ENCODE measurements at regions not wholly inside any gene's neighbourhood (a gene's known extent, or its start where the extent isn't known, plus 50 kb on each side); places are given as distances from the start of the nearest gene placed in this dataset.
"Not testable (repeated sequence)": the region's sequence is repeated elsewhere in the genome, so short reads cannot be mapped to it uniquely, and the experiment has no call there.

DNA sequence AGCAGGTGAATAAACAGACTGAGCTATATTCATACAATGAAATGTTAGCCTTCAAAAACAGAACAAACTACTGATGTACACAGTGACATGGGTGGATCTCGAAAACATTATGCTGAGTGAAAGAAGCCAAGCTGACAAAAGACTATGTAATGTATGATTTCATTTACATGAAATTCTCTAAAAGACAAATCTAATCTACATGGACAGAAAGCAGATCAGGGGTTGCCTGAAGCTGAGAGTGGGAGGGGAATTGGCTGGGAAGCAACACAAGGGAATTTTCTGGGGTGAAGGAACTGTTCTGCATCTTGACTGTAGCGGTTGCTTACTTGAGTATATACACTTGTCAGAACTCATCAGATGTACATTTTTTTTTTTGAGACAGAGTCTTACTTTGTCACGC, 121.7 kb upstream of the SVIL start:
- no peak for DNase-seq (ENCODE audit: low spot score)

- no peak for DNase-seq (ENCODE audit: low spot score)
Observed at GRCh38 chr10:29753283-29753682, 118.5 kb upstream of the SVIL start.

- DNase-seq (ENCODE audit: low spot score): no peak
Observed at GRCh38 chr10:29751684-29752083, 116.9 kb upstream of the SVIL start.

- no peak for DNase-seq (ENCODE audit: low spot score)
Observed at GRCh38 chr10:29751240-29751639, 116.5 kb upstream of the SVIL start.

DNA sequence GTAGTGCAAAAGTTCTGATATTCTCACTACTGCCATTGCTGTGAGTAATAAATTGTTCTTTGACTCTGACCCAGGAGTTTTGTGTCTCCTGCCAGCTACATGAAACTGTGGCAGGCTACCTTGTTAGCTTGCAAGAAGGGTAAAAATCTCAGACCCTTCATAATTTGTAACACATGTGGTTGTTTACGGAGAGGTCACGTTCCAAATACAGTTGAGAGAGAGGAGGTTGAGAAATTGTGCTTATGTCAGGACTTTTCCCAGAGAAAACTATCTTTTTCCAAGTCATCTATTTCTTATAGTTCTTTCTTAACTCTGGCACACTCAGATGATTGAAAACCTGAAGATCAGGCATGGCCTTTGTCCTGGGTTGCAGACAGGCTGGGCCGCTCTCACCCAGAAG, 114.4 kb upstream of the SVIL start:
- DNase-seq (ENCODE audit: low spot score): no peak

GRCh38 chr10:29748109-29748650, 113.4 kb upstream of the SVIL start:
- DNase-seq (ENCODE audit: low spot score): no peak

GRCh38 chr10:29746080-29746797, 111.5 kb upstream of the SVIL start:
- no peak for DNase-seq (ENCODE audit: low spot score)

DNA sequence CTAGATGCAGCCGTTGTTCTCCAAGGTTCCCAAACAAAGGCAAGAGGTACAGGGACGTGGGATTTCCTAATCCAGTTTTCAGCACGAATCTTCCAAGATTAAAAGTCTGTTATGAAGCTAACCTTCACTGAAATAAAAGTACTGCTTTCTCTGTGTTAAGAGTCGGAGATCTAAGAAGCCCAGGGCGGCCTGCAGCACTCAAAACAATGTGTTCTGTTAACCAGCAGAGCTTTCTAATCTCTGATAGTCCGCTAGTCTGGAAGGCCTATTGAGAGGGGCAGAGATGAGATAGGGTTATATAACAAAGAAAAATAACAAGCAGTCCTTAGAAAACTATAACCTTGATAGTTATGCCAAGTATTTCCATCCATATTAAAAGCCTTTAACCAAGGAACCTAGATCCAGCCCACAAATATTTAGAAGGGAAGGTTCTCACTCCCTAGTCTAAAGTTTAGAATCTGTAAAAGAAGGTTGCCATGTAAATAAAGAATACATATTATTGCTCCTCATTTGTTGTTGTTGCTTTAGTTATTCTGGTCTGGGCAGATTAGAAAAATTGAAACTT, 106.3 kb upstream of the SVIL start:
- DNase-seq (ENCODE audit: low spot score): no peak

- DNase-seq (ENCODE audit: low spot score): no peak
Observed at GRCh38 chr10:29738341-29738740, 103.6 kb upstream of the SVIL start.

DNA sequence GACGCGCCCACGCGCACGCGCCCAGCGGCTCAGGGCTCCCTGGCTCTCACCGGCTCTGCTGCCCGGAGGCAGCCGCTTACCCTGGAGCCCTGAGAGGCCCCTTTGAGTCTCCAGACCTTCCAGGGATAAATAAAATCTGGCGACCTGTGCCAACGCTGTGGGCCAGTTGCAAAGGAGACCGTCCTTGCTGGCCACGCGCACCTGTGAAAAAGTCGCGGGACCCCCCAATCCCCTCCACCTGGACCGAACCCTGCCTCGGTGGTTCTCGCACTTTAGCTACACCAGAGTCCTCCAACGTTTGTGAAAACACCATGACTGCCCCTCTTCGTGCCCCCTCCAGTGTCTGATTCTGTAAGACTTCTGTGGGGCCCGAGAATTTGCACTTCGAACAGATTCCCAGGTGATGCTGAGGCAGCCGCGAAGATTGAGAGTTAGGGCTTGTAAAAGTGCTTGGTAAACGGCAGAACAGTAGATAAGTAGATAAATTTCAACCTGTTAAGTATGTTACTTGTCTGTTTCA, 102.4 kb upstream of the SVIL start:
- no peak for DNase-seq (ENCODE audit: low spot score)

- DNase-seq (ENCODE audit: low spot score): no peak
Observed at GRCh38 chr10:29736366-29737073, 101.7 kb upstream of the SVIL start.

DNA sequence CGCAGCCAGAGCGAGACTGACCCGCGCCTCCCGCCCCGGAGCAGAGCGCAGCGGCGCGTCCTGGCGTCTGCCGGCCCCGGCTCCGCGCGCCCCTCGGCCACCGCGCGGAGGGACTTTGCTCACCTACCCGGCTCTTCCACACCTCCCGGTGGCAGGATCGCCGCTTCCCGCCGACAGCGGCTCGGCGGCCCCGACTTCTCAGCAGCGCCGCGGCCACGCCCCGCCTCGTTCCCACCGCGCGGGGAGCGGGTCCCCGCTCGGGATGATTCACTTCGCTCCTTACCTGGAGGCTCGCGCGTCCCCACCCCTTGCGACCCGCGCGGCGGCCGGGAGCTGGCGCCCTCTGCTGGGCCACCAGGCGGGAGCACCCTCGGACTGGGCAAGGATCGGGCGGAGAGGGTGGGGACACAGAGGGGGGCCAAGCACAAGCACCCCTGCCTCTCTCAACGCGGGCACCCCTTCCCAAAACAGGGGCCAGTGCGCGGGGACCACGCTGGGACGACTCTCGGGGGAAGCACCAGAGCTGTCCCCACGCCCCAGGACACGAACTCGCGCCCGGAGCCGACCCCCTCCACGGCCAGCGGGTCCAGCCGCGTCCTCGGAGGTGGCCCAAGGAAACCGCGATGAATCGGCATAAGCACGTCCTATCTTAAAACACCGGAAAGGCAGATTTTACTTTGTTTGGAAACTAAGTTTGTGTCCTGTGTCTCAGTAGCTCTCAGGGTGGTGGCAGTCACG, 101.0 kb upstream of the SVIL start:
- DNase-seq (ENCODE audit: low spot score): peak; percentile 90

DNA sequence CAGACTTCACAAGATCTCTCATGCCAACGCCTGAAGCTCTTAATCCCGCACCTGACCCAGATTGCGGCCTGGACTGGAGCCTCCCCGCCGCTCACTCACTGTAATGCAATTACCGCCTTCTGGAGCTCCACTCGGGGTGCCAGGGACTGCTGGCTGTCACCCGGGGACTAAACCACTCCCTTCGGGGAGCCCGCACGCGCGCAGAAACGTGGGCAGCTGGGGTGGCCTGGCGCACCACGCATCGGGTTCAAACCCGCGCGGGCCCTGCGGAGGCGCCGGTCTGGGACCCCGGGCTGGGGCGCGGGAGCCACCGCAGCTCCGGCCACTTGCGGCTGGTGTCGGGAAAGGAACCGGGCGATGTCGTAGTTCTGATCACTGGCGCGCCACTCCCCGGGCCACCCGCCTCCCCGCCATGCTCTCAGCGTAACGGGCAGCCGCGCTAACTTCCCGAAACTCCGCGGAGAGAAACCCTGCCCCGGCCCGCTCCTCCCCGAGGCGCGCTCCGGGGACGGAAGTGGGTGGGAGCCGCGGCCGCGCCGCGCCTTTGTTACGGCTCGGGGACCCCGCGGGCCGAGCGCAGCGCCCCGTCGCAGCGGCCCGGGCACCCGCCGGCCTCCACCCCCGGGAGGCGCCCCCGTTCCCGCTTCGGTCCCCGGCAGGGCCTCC, 100.3 kb upstream of the SVIL start:
- peak; percentile 41 for DNase-seq (ENCODE audit: low spot score)

DNA sequence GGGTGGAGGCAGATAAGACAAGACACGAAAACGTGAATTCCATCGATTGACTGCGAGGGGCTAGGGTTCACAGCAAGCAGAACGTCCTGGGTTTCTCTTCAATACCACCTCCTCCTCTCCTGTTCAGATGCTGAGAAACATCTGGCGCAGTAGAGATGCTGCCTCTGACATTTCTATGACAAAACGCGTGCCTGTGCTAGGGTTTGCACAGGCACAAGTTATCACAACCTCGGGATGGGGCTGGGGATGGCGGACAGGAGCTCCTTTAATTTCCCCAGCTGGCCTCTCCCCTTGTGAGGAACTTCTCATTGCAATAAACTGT, 99.8 kb upstream of the SVIL start:
- no peak for DNase-seq (ENCODE audit: low spot score)

- no peak for DNase-seq (ENCODE audit: low spot score)
Observed at GRCh38 chr10:29733323-29733722, 98.6 kb upstream of the SVIL start.

DNA sequence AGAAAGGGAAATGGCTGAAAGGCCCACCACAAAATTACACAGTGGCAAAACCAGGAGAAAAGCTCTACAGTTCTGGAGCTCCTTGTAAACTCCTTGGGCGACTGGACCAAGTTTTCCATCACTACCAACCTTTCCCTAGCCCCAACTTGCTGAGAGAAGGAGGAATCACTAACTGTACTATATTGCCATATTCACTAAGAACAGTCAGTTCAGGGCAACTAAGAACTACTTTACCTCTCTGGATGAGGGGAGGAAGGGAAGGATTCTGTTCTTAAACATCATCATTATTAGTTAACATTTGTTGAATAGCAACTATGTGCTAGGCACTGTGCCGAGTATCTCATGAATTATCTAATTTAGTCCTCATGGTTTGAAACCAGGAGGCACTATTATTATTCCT, 98.1 kb upstream of the SVIL start:
- no peak for DNase-seq (ENCODE audit: low spot score)

DNA sequence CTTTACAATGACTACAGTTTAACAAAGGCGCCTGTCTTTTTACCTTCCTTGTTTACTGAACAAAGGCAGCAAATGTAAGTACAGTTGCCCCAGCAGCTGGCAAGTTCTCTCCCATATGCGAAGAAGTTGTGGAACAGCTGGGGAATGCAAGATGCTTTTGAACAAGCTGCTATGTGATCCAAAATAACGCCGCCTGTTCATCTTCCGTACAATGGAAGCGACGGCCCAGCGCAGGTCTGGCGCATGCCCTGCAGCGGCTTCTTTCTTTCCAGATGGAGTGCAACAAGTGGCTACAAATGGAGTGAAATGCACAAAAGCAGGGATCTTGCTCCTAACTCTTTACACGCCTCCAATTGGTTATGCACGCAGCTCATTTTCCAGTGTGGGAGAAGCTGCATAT, 97.0 kb upstream of the SVIL start:
- DNase-seq (ENCODE audit: low spot score): no peak

- no peak for DNase-seq (ENCODE audit: low spot score)
Observed at GRCh38 chr10:29730969-29731368, 96.2 kb upstream of the SVIL start.

DNA sequence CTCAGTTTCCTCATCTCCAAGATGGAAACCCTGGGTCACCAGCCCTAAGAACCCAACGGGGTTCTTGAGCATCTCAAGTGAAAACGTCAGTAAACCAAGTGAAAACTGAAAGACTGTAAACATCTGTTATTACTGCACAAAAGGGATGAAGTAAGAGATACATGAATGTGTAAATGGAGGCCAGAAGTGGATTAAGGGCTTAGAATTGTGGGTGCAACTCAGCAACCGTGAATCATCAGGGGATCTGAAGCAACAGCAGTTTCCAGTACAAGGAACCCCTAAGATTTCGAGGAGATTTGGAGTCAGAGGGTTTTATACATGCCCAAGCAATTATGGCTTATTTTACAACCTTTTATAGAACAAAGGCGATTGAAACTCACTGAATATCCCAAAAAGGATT, 95.7 kb upstream of the SVIL start:
- no peak for DNase-seq (ENCODE audit: low spot score)

DNA sequence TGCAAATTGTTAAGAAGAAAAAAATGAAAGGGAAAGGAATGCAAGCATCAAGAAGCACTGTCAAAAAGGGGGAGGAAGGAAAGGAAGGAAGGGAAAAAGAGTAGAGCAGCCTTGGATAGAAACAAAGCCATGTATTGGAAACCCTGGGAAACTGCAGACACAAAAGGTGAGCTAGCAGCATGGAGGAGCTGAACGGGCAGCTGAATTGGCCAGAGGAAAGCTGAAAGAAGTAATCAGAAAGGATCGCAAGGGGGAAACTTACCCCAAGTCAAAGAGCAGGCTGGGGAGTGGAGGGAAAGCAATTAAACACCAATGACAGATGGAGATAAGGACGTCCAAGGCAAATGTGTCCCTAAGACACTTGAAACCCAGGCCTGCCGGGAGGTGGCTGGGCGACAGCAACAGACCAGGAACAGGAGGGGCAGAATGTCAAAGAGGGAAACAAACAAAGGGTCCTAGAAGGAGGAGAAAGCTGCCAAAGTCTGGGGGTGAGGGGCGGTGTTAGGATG, 93.8 kb upstream of the SVIL start:
- no peak for DNase-seq (ENCODE audit: low spot score)

DNA sequence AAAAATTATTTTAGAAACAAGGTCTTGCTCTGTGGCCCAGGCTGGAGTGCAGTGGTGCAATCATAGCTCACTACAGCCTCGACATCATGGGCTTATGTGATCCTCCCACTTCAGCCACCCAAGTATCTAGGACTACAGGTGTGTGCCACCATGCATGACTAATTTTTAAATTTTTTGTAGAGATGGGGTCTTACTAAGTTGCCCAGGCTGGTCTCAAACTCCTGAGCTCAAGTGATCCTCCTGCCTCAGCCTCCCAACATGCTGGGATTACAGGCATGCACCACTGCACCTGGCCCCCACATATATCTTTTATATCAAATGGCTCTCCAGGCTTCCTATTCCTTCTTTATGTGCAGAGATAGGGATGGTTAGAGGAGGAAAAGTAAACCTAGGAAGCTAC, 91.2 kb upstream of the SVIL start:
- DNase-seq (ENCODE audit: low spot score): not testable (repeated sequence)
